Activated CD8-positive, alpha-beta memory T cell treated with anti-CD3 and anti-CD28 coated beads, Interleukin-2, amount 50 U/mL, for 24 hours (primary cell): ENCODE measurements at regions not wholly inside any gene's neighbourhood (a gene's known extent, or its start where the extent isn't known, plus 50 kb on each side); places are given as distances from the start of the nearest gene placed in this dataset.
"Not testable (repeated sequence)": the region's sequence is repeated elsewhere in the genome, so short reads cannot be mapped to it uniquely, and the experiment has no call there.

ENCODE experiments used
- DNase-seq: peaks from one replicate; pipeline ENCODE4 v3.0.0-alpha.2; 2020; ENCODE audit errors: extremely low read depth

DNA sequence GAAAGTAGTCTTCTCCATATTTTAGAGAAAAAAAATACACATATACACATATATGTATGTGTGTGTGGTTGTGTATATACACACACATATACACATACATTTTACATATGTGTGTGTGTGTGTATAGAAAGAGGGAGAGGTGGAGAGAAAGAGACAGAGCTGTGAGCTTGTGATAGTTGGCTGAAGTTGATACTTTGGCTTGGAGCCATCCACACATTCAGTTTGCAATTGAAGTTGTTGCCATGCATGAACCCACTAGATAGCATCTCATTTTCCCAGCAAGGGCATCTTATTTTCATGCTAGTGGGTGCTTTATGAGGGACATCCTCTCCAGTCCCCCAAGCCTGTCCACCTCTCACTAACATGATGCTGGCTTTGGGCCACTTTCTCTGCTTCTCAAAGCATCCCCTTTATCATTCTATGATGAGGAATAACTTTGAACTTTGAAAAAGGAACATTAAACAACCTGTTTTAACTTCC, 228.6 kb downstream of the ZNF621 start:
- no peak for DNase-seq

DNA sequence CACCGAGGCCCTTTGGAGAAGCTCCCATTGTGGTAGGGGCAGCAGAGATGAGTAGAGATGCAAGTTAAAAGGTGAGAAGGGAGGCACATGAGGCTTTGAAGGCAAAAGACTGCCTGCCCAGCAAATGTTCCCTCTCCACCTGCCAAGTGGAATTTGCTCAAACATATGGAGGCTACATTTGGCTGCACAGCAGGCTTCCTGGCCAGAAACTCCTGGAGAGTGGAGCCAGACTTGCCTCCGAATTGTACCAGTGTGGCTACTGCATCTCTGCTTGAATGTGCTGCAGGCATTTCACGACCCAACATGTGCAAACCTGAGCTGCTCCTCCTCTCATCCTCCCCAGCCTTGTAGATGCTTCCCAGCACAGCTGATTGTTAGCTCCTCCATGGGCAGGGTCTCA, 229.2 kb downstream of the ZNF621 start:
- no peak for DNase-seq

DNA sequence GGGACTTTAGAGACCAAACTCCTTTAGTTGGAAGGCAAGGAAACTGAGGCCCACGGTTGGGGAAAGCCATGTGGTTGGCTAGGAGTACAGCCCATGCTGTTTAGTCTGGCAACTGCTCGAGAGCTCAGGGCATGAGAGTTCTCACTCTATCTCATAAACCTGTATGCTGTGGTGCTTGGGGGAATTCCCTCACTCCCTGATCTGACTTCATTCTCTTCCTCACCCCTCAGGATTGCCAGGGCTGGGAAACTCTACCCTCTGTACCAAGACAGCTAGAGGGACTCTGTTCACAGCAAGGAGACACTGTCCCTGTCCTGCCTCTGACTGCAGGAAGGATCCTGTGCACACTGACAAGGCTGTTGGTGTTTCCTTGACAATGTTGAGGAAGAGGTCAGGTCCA, 230.2 kb downstream of the ZNF621 start:
- DNase-seq: no peak

DNA sequence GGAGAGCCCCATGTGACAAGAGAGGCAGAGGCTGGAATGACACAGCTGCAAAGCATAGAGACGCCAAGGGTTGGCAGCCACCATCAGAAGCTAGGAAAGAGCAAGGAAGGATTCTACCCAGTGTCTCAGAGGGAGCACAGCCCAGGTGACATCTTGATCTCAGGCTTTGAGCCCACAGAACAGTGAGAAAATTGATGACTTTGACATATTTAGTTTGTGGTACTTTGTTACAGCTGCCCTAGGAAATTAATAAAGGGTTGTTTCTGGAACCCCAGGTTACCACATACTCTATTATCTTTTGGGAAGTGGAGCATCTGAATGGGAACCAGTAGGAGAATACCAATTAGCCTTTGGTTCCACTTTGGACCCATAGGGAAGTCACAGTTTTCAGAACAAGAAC, 231.7 kb downstream of the ZNF621 start:
- DNase-seq: no peak

DNA sequence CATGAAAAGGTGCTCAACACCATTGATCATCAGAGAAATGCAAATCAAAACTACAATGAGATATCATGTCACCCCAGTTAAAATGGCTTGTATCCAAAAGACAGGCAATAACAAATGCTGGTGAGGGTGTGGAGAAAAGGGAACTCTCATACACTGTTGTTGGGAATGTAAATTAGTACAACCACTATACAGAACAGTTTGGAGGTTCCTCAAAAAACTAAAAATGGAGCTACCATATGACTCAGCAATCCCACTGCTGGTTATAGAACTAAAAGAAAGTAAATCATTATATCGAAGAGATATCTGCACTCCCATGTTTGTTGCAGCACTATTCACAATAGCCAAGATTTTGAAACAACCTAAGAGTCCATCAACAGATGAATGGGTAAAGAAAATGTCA, 238.0 kb downstream of the ZNF621 start:
- not testable (repeated sequence) for DNase-seq

DNA sequence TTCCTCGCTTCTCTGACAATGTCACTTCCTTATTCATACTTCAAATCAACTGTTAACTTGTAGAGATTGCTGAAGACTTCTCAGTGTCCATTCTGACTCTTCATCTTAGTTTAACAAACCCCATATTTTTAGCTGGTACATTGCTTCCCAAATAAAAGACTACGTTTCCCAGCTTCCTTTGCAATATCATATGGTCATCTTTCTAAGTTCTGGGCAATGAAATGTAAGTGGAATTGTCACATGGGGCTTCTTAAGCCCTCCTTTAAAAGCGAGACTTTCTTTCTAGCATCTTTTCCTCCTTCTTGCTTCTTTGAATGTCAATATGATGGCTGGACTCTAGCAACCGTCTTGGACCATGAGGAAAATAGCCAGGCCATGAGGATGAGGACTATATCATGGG, 239.0 kb downstream of the ZNF621 start:
- no peak for DNase-seq

DNA sequence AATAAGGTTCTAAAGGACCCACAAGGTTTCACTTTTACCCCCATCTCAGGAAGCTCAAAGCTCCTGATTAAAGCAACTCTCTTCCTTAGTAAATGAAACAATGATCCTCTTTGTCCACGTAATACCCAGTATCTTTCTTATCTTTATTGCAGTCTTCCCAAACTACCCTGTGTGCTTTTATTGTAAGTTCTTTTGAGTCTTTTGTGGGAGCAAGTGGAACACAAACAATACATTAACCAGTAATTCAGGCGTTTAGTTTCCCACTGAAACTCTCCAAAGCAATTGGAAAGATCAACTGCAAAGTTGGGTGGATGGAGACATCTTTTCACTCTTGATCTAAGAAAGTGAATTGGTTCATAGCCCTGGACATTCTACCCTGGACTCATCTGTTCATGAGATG, 240.0 kb downstream of the ZNF621 start:
- no peak for DNase-seq

DNA sequence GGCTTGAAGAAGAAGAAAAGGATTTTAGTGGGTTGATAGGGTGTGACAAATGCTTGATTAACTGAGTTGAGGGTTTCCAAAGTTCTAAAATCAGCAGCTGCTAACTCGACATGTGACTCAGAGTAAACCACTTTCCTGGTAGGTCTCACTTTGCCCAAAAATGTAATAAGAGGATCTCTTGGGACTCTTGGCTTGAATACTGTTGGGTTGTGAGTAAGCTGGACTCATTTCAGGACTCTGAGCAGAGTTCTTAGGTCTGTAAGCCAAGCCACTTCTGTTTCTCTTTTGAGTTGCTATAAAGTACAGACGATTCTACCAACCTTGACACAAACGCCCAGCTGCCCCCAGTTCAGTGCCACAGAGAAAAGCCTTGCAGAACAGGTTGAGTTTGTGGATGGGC, 241.1 kb downstream of the ZNF621 start:
- DNase-seq: no peak

DNA sequence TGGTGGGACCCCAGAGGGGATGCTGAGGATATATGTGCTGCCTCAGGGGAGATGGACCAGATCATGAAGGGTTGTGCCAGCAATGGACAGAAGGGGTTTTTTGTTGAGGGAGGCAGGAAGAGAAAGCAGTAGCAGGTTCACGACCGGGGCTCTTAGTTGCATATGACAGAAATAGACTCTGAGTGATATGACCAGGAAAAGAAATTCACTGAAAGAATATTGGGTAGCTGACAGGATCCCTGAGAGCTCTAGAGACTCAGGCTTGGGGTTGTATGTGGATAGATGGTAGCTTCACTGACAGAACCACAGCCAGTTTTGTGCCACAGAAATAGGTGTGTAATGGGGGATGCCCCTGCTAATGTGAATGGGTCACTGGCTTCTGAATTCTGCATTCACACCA, 241.6 kb downstream of the ZNF621 start:
- DNase-seq: no peak

DNA sequence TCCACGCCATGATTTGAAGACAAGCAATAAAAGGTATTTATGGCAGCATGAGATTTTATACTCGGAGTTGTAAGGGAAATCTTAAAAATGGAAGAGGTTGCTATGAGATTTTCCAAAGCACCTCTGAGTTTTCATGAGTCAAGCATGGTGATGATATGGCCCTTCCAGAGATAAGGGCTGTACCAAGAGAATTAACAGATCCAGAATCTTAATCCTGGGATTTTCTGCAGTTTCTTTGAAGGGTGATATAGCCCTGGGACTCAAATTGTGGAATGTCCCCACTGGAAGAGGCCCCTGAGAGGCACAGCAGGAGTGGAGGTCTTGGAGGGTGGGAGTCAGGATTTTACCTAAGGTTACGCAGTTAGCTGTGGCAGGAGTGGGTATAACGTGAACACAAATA, 243.3 kb downstream of the ZNF621 start:
- no peak for DNase-seq

DNA sequence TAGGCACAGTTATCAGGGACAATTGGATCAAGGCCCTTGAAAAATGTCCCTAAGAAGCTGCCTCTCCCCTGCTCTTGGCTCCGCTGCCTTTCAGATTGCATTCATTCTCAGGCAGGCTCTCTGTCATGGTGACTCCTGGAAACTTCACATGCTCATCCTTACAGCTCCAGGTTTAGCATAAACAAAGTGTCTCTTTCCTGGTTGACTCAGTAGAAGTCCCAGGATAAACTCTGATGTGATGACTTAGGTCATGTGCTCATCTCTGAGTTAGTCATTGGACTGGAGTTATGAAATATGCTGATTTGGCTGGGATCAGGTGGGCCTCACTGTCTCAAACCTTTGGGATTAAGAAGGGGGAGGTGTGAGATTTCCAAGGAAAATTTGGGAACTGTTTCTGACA, 243.8 kb downstream of the ZNF621 start:
- no peak for DNase-seq

DNA sequence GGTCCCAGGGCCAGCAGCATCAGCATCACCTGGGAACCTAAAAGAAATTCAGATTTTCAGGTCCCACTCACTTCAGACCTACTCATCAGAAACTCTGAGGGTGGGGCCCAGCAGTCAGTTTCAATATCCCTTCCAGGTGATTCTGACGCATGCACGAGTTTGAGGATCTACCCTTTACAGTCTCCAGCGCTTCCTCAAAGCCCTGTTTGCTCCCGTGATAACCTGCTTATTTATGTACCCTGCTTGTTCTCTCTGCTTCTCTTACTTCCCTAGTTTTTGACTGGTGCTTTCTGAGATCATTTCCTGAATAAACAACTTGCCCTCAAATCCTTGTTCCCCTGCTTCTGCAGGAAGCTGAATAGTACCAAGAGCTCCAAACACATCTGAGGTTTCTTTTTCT, 245.3 kb downstream of the ZNF621 start:
- no peak for DNase-seq

DNA sequence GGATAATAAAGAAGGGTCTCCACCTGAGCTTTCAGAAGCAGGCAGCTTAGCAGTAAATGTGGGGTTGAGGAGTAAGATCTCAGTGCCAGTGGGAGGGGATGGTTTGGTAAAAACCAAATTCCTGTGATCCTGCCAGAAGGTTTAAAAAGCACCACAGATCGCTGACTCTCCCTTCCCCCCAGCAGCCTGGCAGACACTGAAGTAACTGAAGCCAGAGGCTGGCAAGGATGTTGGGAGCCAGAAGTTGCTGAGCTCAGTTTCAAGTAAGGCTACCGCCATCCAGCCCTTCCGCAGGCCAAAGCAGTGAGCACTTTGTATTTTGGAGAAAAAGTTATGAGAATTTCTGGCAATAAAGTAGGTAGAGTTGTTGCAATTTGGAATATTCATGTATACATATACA, 246.4 kb downstream of the ZNF621 start:
- DNase-seq: no peak

DNA sequence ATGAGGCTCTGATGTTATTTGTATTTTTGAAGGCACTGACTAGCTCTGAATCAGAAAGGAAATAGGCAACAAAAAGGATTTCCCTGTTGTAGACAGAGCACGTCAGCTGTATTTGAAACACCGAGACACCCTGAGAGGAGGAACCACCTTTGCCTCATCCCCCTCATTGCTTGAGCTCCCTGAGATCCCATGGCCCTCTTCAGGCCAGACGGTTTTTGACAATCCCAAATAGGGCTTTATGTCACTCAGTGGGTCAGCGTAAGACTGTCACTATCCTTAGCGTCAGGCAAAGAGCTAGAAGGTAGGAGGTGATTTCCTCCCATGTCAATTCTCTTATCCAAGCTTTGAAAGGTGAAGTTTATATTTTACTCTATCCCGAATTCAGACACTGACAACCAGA, 254.3 kb downstream of the ZNF621 start:
- no peak for DNase-seq

DNA sequence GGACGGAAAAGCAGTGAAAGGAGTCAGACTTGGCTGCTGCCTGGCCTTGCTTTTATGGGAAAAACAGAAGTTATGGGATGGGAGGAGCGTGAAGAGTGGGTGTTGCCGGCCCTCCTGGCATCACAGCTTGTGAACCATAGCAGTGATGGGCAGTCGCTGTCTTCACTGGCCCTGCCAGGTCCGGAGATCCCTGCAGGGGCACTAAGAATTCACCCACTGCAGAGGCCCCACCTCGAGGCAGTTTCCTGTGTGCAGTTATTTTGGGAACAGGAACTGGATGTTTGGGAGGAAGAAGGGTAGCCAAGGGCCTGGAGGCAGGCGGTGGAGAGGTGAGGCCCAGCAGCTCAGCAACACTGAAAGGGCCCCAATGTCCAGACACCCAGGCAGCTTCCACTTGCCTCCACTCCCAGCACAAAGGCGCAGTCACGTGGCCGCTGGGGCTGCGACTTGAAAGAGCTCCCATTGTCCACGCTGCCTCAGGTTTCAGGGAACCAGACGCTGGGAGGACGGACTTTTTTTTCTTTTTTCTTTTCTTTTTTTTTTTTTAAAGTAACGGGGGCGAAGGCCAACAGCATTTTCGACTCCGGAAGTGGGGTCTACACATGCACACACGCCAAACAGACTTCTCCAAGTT, 255.6 kb downstream of the ZNF621 start:
- DNase-seq: no peak

DNA sequence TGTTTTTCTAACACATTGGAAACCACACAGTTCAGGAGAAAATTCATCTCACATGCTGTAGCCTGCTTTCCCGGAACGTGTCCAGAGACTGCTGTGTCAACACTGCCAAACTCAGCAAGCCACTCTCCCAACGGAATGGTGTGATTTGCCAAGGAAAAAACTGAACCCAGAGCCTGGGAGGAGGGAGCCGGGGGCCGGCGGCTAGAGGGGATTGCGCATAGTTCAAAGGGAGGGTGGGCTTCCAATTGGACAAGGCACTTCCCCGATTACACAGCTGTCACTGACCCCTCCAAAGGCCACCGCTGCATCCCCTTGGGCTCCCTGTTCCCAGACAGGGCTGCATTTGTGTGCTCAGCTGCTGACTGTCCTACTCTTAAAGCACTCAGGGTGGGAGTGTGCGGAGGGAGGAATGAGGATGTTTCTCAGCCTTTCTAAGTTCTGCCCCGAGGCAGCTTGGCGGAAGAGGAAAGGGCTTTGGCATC, 256.2 kb downstream of the ZNF621 start:
- DNase-seq: no peak

DNA sequence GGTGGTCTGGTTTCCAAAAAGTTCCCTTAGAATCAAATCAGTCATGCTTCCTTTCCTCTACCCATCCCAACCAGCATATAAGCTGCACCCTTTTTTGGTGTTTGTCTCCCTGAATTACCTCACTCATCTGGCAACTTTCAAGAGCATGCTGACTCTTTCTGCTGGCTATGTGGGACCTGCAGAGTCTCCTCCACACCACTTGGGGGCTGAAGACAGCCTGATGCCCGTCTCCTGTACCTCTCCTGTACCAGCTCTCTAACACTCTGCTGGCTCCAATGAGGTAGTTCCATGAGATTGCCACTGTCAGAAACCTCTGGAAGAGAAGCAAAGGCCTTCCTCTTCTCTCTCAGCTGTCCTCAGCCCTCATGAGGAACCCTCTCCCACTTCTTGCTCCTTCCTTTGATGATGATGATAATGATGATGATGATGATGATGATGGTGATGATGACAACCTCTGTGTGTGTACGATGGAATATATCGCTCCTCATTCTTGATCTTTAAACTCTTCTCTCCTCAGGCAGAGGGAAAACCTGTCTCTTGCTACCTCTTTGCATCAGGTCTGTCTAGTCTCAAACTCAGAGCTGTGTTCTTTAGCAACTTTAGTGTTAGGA, 257.5 kb downstream of the ZNF621 start:
- DNase-seq: no peak

DNA sequence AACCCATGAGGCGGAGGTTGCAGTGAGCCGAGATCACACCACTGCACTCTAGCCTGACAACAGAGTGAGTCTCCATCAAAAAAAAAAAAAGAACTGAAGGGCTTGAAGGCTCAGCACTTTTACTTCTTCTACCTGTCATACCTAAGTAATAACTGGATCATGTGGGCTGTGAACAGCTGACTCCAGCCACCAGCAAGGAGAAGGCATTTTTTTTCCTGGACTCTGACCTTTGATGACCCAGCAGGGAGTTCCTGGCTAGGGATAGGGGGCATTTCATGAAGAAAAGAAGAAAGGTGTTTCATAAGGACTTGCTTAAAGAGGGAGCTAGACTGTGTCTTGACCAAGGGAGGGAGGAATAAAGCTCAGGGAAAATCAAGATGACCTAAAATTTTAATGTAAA, 266.0 kb downstream of the ZNF621 start:
- no peak for DNase-seq

DNA sequence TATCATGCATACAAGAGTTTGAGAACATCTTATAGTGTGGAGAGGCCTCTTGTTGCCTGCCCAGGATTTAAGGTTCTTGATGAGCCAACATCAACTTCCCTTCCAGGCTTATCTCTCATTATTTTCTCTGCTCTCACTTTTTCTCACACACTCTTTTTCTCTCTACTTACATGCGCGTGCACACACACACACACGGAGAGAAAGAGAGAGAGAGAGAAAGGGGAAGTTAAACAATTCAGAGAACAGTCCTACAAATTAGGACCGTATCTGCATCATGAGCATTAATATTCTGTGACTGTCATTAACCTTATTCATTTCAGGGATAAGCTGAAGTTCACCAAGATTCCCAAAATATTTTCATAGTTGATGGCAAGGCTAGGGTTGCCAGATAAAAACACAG, 269.0 kb downstream of the ZNF621 start:
- no peak for DNase-seq

DNA sequence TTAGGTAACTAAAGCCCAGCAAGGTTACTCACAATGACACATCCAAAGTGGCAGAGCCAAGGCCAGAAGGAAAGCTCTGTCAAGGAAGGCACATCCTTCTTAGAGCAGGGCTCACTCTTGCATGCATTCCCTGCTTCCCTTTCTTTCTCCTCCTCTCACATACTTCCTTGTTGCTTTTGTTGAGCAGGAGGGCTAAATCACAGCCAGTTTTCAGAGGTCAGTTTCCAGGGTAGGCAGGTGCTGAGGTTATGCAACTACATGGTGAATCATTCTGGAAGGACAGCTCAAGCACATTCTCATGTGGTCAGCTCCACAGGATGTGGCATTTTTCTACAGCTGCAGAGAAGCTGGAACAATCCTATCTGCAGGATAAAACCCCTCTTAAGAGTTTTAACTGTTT, 275.6 kb downstream of the ZNF621 start:
- DNase-seq: no peak

DNA sequence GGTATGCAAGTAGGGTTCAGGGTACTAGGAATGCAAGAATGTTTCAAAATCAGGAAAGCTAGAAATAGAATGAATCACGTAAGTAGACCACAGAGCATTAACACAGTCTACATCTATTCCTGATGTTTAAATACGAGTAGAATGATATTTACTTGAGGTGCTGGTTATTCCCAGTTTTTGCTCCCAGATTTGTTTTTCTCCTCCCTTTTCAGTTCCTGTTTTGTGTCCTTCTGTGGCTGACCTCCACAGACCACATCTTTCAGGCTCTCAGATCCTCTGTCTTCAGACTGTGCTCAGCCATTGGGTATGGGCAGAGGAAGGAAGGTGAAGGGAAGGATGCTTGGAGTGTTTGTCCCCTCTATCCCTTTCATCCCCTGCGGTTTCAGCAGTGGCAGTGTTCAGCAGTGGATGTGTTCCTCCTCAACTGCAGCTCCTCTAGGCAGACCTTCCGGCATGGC, 276.6 kb downstream of the ZNF621 start:
- no peak for DNase-seq

DNA sequence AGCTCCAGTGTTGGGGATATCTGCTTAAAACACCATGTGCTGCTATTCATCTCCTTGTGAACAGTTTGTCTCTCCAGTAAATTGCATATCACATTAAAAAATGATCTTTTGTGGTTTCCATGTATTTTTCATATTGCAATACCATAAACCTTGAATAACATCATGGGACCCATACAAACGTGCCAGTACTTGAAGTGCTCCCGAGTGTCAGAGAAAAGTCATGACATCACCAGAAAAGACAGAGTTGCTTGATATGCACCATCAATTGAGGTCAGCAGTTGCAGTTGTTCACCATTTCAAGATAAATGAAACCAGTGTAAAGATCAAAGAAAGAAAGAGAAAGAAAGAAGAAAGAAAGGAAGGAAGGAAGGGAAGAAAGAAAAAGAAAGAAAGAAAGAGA, 278.6 kb downstream of the ZNF621 start:
- DNase-seq: no peak

DNA sequence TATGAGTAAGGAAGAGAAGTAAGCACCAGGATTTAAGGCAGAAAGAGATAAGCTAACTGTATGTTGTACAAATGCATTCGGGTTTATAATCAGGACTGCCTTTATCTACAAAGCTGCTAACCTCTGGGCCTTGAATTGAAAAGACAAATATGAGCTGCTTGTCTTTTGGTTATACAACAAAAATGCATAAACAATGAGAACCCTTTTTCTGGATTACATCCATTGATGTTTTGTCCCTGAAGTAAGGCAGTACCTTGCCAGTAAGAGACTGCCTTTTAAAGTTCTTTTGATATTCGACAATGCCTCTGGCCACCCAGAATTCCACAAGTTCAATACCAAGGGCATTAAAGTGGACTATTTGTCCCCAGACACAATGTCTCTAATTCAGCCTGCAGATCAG, 280.7 kb downstream of the ZNF621 start:
- DNase-seq: no peak

DNA sequence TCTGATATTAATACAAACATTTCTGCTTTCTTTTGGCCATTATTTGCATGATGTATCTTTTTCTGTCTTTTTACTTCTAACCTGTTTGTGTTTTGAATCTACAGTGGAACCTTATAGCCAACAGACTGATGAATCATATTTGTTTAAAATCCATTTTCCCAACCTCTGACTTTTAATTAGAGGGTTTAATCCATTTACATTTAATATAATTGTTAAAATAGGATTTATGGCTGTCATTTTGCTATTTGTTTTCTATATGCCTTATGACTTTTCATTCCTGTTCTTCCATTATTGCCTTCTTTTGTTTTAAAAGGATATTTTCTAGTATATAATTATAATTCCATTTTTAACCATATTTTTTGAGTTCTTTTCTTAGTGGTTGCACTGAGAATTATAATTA, 286.1 kb downstream of the ZNF621 start:
- DNase-seq: no peak
